Activated B cell treated with CpG ODN at 0.5 μM for 24 hours (primary cell): ENCODE measurements at regions not wholly inside any gene's neighbourhood (a gene's known extent, or its start where the extent isn't known, plus 50 kb on each side); places are given as distances from the start of the nearest gene placed in this dataset.

Experiments used
- ATAC-seq: fragments of 200-7000 bp; cut with Tn5 transposase; one replicate; pipeline ENCODE4 v1.10.0; 2021; ENCODE audit warnings: low read depth, mild to moderate bottlenecking, moderate library complexity
- CTCF ChIA-PET: fragments of 350-600 bp; sonication (Branson Sonifier 250); formaldehyde crosslinking; loops from one replicate; lab custom pipeline; 2021; ENCODE audit warnings: antibody characterized with exemption; lab: Charles Lee
- POLR2A ChIA-PET: fragments of 350-600 bp; sonication (Branson Sonifier 250); formaldehyde crosslinking; loops from one replicate; lab custom pipeline; 2021; ENCODE audit warnings: antibody characterized with exemption; lab: Charles Lee
- DNase-seq: peaks from one replicate; pipeline ENCODE4 v3.0.0; 2022
- H3K27ac Mint-ChIP-seq: one replicate; pipeline ENCODE4 v1.8.0; 2020; ENCODE audit warnings: mixed read lengths
- H3K27me3 Mint-ChIP-seq: one replicate; pipeline ENCODE4 v1.8.0; 2021; ENCODE audit warnings: mixed read lengths
- H3K36me3 Mint-ChIP-seq: one replicate; pipeline ENCODE4 v1.8.0; 2021; ENCODE audit warnings: low read depth, mixed read lengths
- H3K4me1 Mint-ChIP-seq: one replicate; pipeline ENCODE4 v1.8.0; 2021; ENCODE audit warnings: mixed read lengths
- H3K4me3 Mint-ChIP-seq: one replicate; pipeline ENCODE4 v1.8.0; 2020; ENCODE audit warnings: mild to moderate bottlenecking, mixed read lengths
- H3K9me3 Mint-ChIP-seq: one replicate; pipeline ENCODE4 v1.8.0; 2020; ENCODE audit warnings: mixed read lengths
- CTCF ChIP-seq: fragments of 200-600 bp; IDR thresholded peaks from one replicate; pipeline ENCODE4 v1.8.0; 2022; ENCODE audit warnings: antibody characterized with exemption, mild to moderate bottlenecking
- intact Hi-C: fragments of 100-400 bp; cut with micrococcal nuclease; formaldehyde crosslinking; loops from one replicate; pipeline ENCODE4 v1.15.1; 2024

- intact Hi-C loops = no loop called here
- Mint-ChIP-seq H3K36me3 (no peaks in the 10 kb centered on the region), H3K27ac (no peak overlapping the region), H3K27me3 (no peaks in the 10 kb centered on the region), H3K9me3 (peaks cover 2% of the 10 kb centered on the region), H3K4me3 (no peak overlapping the region), H3K4me1 (no peaks in the 10 kb centered on the region)
- TF ChIP-seq CTCF = no peak
- CTCF ChIA-PET = no interaction called here
- POLR2A ChIA-PET = no interaction called here
- ATAC-seq (no peak), DNase-seq (no peak)
Measured at GRCh38 chr3:55127565-55127964, 199.7 kb upstream of the LRTM1 start.

GRCh38 chr3:55124371-55124770 lies 196.5 kb upstream of the LRTM1 start:
- intact Hi-C loops = no loop called here
- no peak for TF ChIP-seq CTCF
- Mint-ChIP-seq H3K4me3 (no peak overlapping the region), H3K9me3 (peaks cover 2% of the 10 kb centered on the region), H3K27me3 (no peaks in the 10 kb centered on the region), H3K27ac (no peak overlapping the region), H3K4me1 (no peaks in the 10 kb centered on the region), H3K36me3 (no peaks in the 10 kb centered on the region)
- no peak for ATAC-seq
- ChIA-PET CTCF (no interaction called here), POLR2A (no interaction called here)
- no peak for DNase-seq
